Fibroblast of skin of left biceps (primary cell): ENCODE measurements at regions not wholly inside any gene's neighbourhood (a gene's known extent, or its start where the extent isn't known, plus 50 kb on each side); places are given as distances from the start of the nearest gene placed in this dataset.
"Not testable (repeated sequence)": the region's sequence is repeated elsewhere in the genome, so short reads cannot be mapped to it uniquely, and the experiment has no call there.

Experiments
- DNase-seq, 2 experiments: peaks; one replicate each; pipeline ENCODE4 v3.0.0-alpha.2; 2013; ENCODE audit warnings: low read depth in 2 of 2

DNA sequence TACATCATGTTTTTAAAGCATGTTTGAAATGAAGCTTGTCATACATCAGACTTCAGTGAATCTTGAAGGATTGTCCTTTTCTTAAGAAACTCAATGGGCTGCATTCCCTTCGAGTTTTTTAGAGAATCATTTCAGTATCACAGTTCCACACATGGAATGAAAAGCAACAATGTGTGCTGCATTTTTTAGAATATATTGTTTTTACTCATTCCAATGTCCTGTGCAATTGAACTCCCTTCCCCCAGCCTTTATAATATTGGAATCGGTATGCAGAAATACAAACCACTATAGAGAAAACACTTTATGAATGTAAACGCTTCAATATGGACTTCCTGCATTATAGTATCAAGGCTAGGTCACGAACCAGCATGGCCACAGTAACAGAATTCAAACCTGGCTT is 634.4 kb downstream of the GATA3 start:
- no peak for DNase-seq

DNA sequence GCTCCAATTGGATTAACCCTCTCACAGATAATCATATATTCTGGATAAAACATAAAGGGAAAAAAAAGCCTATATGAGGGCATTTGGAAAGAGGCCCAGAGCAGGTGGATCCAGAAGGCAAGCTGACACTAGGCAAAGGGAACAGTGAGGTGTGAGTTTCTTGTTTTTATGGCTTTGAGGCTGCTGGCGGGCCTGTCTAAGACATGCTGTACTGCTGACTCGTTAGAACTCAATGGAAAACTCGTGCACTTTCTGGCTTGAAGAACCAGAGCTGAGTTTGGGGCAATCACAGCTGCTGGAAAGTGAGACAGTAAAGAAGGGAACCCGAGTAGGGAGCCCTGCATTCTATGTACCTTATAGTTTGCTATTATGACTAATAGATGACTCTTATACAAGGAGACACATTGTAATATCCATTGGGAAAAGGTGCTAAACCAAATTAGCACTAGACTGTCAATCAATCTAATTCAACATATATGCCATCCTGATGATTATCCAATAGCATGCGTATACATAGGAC is 637.1 kb downstream of the GATA3 start:
- no peak for DNase-seq

DNA sequence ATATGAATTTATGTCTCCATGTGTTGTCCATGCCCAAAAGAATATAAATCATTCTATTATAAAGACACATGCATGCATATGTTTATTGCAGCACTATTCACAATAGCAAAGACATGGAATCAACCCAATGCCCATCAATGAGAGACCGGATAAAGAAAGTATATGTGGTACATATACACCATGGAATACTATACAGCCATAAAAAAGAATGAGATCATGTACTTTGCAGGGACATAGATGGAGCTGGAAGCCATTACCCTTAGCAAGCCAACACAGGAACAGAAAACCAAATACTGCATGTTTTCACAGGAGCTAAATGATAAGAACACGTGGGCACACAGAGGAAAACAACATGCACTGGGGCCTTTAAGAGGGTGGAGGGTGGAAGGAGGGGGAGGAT is 639.1 kb downstream of the GATA3 start:
- DNase-seq = not testable (repeated sequence)

DNA sequence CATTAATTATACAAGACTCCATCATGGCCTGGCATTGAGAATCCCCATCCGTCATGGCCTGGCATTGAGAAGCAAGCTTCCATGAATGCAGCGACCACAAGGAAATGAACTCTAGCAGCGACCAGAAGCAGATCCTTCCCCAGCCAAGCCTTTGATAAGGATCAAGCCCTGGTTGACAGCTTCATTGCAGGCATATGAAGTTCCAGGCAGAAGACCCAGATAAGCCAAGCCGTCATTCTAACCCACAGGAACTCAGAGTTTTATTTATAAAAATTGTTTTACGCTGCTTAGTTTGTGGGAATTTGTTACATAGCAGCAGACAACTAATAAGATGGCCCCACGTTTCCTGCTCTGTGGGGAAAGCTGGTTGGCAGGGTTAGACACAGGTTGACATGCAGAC is 642.3 kb downstream of the GATA3 start:
- DNase-seq = no peak

DNA sequence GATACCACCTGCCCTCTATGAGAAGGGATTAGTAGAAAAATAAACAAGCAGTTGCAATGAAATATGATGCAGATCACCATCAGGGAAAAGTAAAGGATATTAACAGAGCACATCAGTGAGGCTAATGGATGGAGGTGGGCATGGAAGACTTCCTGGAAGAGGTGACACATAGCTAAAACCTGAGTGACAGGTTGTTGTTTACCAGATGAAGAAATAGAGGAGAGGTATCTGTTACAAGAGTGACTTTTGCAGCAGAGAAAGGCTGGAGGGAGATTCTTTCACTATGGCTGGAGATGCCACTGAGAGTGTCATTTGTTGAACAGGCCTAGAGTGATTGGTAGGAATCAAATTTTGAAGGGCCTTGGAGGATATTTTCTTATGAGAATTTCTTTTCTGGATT is 646.2 kb downstream of the GATA3 start:
- no peak for DNase-seq

DNA sequence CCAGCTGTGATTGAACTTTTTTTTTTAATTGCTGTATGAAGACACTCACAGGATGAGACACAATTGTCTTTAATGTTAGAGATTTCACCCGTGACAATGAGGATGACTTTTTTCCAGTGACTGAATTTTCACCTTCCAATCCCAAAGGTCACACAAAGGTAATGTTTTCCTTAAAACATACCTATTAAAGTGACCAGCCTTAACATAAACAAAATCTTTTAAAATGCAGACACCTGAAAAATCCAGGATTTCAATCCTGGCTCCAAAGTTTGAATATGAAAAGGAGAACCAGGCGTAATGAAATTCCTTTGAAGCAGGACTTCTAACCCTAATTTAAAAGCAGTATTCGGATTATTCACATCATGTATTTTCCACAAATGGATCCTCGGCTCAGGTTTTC is 647.7 kb downstream of the GATA3 start:
- no peak for DNase-seq

DNA sequence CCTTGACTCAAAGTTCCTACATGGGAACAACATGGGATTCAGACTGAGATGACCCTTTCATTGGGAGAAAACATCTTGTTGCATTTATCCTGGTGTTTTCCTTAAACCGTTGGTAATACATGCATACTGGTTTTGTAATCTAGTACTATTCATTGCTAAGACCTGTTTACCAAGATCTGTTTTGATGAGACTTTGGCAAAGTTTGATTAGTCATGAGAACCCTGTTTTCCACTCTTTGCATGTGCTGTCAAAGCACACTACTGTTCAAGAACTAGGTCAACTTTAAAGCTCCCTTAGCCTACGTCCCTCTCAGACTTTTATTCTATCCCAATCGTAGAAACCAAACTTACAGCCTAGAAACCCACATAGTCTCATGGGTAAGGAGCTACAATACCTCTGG is 650.9 kb downstream of the GATA3 start:
- DNase-seq = no peak

DNA sequence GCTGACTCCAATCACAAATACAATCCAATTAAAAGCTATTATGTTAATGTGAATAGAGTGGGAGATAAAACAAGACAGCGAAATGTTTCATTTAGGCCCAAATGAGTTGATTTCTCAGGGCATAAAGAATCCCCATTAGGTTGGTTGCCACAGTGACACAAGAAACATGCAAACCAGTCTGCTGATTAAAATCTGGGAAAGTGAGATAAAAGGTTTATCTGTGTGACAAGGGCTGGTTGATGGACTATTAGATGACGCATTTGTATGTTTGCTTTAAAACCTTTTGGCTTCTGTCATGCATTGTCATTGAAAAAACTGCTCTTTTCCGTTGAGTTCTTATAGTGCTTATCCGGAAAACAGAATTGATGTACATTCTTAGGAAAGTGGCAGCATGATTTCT is 658.2 kb downstream of the GATA3 start:
- no peak for DNase-seq

DNA sequence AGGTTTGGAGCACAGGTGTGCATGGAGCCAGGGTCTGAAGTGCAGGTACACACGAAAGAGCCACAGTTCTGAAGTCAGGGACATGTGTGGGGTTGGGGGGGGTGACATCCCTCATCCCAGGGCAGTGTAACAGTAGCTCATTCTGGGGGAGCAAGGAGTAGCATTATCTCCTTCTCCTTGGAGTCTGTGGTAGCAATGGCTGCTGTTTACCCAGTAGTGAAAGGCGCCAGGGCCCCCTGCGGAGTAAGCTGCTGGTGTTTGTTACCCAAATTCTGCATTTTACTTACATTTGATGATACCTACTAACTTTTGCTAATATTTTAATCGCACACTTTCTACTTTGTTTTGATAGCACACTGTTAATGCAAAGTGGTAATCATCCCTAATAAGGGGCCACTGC is 665.5 kb downstream of the GATA3 start:
- DNase-seq = no peak

DNA sequence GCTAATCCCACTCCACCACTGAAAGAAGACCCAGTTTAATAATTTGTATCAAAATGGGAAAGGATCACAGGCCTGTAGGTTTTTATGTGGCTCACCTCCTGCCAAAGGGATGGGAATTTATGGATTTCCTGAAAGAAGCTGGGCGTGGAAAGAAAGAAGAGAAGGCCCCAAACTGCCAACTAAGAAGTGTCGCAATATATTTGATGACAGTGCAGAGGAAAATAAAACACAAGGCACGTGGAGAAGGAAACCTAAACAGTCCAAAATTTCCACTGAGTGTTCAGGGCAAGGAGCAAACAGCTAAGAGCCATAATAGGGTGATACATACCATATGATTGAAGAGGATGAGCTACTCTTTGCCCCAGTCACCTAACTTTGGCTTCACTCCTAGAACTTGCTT is 667.2 kb downstream of the GATA3 start:
- no peak for DNase-seq

DNA sequence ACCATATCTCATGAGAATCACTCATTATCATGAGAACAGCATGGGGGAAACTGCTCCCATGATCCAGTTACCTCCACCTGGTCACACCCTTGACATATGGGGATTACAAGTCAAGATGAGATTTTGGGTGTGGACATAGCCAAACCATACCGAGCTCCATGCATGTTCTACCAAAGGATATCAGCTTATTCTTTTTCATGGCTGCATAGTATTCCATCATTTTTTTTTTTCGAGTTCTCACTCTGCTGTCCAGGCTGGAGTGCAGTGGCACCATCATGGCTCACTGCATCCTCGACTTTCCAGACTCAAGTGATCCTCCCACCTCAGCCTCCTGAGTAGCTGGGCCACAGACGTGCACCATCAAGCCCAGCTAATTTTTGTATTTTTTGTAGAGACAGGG is 668.3 kb downstream of the GATA3 start:
- no peak for DNase-seq

DNA sequence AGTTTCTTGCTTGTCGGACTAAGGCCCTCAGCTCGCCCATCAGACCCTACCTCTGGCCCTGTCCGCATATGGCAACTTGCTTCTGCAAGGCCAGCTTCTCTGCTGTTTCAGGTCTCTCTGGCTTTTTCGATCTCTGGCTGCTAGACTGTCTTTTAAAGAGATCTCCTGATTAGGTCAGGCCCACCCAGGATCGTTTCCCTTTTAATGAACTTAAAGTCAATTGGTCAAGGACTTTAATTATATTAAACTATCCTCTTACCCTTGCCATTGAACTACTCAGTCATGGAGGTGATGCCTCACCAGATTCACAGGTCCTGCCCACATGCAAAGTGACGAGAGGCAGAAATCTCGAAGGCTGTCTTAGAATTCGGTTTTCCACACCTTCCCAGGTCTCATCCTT is 670.9 kb downstream of the GATA3 start:
- DNase-seq = no peak

DNA sequence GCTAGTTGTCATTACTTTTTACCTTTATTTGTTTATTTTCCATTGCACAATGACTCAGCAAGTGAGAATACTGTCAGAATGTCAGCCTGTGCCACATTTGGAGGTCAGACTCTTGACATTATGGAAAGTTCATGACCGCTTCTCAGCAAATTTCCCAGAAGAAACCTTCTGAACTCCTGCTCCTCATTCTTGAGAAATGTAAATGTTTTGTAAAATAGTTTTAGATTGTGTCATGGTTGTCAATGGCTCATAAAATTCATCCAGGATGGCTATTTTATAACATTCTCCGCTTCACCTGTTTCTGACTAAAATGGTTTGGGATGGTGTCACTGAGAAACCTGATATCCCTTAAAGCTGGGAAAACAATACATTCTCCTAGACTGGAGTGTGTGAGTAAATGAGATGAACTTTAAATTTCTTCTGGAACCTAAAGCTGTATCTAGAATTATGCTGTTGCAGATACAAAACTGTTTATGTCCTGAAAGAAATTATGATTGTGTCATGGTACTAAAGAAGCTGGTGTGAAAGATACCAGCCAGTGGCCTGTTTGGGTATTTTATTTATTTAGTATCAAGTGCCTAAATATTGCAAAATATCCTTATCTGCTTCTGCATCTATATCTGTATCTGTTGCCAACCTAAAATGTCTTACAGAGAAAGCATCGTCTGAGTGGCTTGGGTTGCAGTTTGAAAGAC is 671.7 kb downstream of the GATA3 start:
- no peak for DNase-seq

DNA sequence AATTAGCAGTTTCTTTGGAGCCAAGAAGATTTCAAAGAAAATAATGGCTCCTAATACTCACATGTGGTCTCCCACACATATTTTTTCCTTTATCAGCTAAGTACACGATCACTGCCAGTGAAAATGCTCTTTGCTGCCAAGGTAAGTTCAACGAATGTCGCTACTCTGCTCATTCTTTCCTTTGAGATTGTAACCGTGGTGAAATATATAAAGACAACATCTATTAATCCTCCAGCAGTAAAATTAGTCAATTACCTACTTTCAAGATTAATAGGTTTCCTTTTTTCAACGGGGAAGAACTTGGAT is 672.2 kb downstream of the GATA3 start:
- no peak for DNase-seq

DNA sequence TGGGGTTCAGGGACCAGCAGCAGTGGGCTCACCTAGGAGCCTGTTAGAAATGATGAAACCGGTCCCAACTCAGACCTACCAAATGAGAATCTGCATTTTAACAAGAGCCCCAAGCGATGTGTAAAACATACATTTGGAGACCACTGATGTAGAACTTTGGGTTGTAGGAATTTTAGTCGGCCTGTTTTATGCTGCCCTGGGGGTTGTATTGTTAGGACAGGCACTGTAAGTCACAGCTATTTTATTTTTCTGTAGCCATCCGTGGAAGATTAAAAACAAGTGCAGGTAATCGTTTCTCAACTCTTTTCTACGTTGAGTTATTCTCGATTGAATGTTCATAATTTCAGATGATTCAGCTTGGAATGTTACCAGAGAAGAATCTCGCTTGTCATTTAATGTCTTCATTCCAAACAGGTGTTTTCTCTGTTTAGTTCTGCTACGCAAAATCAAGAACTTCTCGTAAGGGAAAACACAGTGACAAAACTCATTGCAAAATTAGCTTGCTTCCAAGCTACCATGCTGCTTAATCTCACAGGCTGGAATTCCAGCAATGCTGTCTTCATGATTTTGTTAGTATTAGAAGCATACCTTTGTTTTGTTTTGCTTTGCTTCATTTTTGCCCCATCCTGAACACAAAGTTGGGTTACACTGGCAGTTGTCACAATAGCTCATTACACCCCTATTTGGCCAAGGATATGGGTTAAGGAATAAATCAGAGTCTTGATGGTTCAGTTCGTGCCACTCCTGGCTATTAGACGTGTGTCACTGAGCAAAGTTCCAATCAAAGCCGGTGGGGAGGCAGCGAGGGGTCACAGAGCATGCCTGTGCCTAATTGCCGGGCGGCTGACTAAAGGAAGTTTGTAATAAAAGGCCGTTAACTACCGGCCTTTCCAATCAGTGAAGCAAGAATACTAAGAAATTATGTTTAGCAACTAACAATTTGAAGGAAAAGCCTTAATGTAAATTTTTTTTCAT is 676.9 kb downstream of the GATA3 start:
- no peak for DNase-seq

DNA sequence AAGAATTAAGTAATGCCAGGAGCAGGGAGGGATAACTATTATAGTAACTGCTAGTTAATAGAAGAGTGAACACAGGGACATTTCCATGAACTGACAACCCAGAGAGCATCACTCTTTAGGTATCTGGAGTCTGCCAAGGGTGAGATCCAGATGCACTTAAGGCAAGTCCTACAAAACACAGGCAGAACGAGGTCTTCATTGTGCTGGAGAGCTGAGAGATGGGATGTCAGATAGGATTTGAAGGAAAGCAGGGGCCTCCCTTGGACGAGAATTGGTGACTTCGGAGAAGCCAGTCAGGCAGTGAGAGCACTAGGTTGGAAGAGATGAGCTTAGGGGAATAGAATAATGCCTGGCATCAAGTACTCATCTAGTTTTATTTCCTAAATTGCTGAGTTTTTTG is 684.5 kb downstream of the GATA3 start:
- no peak for DNase-seq

DNA sequence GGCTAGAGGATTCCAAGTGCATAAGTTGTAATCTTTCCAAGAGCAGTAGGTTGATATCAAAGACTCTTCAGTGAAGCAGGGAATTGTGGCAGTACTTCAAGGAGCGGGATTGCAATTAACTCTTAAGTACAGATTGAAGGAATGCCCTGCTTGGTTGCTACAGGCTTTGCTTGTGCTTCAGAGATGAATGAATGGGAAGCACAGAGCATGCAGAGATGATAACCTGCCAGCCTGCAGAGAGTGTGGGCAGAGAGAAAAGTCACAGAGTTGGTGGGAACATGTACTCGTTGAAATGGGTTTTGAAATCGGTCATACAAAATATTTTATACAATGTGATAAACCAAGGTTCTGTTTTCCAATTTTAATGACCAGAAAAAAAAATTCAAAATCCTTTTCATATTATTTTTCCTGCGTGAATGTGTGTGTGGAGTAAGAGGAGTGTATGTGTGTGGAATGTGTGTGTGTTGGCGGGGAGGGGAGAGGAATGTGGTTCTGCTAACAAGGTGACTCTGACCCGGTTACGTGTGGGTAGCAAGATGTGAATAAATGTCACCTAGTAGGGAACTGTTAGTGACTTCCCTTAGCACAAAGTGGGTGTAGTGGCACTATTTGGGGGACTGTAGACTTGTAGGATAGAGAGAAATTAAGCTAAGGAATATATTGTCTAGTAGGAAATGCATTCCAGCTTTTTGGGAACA is 697.8 kb downstream of the GATA3 start:
- DNase-seq = no peak

DNA sequence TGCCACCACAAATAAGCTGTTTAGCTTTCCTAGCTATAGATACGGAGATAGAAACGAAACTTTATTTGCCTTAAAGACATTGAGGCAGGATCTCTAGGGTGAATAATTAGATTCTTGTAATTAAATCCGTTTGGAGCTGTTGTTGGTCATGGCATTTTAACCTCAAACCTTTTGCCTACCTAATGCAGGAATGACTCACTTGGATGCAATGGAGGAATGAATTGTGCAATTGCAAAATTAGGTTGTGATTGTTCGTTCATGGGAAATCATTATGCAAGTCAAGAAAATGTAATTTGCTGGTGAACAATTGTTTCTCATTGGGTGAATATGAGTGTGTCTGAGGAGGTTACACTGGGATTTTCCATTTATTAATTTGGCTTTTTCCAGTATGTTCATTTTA is 703.5 kb downstream of the GATA3 start:
- no peak for DNase-seq

DNA sequence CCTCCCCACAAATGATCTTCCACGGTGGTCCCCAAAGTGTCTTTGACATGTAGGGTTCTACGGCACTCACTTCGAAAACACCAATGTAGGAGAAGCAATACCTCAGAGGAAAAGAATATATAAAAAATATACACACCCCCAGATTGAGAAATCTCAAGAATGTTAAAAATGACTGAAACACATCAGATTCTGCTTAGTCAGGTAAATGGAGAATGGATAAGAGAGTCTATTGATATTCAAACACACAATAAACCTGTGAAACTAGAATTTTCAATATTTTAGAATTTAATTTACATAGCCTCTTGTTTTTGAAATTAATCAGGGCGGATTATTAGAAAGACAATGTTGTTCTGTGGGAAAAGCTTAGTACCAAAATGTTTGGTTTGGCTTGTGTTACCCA is 712.4 kb downstream of the GATA3 start:
- DNase-seq = no peak

DNA sequence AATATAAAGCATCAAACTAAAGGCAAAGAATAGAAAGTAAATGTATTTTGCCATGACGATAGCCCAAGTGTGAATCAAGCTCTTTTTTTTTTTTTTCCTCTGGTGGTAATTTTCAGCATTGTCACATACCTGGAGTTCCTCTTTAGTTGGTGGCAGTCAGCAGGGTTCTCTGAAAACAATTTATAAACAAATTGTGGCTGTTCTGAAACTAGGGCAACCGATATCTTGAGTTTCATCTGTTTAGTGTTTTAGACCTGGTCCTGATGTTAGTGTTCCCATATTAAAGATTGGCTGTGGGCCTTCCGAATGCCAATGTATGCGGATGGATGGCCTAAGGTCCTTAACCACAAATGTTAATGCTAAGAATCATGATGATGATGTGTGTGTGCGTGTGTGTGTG is 713.1 kb downstream of the GATA3 start:
- DNase-seq = no peak

DNA sequence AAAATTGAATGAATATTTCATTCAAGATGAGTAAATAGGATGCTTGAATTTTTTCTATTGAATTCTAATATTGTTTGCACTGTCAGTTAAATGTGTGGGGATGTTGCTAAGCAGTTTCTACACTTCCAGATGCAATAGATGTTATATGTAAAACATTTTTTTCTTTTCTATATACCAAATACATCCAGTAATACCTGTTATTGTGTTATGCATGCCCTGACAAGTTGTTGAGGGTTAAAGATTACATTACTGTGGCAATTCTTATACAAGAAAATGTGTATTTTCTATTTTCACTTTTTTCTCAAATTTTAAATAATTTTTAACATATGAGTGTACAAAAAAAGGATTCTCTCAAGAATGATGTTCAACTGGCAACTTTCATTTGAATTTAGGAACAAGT is 713.9 kb downstream of the GATA3 start:
- DNase-seq = no peak

DNA sequence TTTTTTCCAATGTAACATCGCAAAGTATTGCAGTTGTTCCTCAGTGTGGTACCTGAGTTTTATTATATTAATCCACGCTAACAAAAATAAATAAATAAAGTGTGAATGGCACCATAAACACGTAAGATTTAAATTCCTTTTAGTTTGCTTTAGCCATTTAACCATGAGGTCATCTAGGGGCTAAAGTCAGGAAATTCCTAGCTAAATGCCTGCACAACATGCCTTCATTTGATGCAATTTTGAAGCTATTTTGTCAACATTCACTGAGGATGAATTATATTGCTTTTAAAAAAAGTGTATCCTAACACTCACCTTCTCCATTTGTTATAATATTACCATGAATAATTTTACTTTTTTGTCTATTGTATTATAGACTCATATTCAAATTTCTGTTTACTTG is 714.4 kb downstream of the GATA3 start:
- DNase-seq = no peak
